ENCODE measurements at regions not wholly inside any gene's neighbourhood (a gene's known extent, or its start where the extent isn't known, plus 50 kb on each side); places are given as distances from the start of the nearest gene placed in this dataset.

DNA sequence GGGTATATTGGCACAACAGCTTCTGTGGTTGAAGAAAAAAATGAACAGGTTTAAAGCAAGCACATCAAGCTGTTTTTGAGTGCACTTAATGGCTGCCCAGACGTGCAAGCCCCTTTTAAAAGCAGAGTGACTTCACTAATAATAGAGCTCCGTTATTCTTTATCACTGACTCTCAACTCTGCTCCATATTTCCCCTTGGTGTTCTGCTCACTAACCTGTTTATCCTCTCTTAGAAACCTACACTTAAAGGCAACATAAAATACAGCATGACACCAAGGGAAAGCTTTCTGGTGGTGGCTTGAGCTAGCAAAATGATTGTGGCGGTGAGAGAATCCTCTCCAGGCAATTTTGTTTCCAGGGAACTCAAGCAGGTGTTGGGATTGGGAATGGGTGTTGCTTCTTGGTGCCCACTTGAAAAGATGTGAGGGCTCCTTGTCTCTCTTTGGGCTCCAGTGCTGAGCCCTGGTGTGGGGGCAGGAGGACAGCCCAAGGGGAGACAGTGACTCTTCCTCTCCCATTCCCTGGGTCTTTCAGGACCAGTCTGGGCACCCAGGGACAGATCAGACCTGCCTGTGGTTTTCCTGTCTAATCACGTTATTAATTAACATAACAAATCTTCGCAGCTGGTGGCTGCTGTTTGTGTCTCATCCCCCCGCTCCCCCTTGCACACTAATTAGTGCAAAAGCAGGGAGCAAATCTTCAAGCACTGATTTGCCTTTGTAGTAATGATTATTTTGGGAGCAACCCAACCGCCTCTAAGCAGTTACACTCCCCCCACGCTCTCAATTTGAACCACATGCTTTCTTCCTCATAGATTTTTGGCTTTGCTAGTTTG is 289.4 kb upstream of the CXCR4 start:
- Mint-ChIP-seq H3K4me1 (ENCODE audit: unreplicated experiment) (no peaks in the 10 kb centered on the region), H3K27me3 (peaks cover 37% of the 10 kb centered on the region), H3K36me3 (no peaks in the 10 kb centered on the region), H3K9me3 (no peaks in the 10 kb centered on the region), H3K27ac (no peak overlapping the region), H3K4me3 (no peak overlapping the region)
- TF ChIP-seq CTCF (conservative IDR thresholded peaks at IDR 0.05): no peak
- DNase-seq (ENCODE audit: extremely low spot score, unreplicated experiment): no peak

DNA sequence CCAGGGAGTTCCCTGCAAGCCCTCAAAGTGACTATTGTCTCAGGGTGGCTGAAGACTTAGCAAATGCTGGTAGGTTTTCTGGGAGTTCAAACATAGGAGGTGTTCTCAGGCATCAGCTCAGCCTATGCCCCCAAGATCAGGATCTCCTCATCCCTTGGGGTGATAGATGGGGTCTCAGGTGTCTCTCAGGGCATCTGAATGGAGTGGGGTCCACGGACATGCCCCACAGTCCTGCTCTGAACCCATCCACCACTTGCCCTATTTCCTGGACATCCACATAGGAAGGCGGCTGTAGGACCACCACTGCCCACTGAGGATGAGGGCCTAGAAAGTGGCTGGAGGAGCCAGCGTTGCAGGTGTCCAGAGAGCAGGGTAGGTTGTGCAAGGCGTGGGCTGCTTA is 287.0 kb upstream of the CXCR4 start:
- peaks cover 39% of the 10 kb centered on the region for H3K27me3 Mint-ChIP-seq
- H3K27ac Mint-ChIP-seq: no peak overlapping the region
- DNase-seq (ENCODE audit: extremely low spot score, unreplicated experiment): no peak
- no peaks in the 10 kb centered on the region for H3K9me3 Mint-ChIP-seq
- no peaks in the 10 kb centered on the region for H3K4me1 Mint-ChIP-seq (ENCODE audit: unreplicated experiment)
- no peaks in the 10 kb centered on the region for H3K36me3 Mint-ChIP-seq
- H3K4me3 Mint-ChIP-seq: no peak overlapping the region
- no peak for TF ChIP-seq CTCF (conservative IDR thresholded peaks at IDR 0.05)

DNA sequence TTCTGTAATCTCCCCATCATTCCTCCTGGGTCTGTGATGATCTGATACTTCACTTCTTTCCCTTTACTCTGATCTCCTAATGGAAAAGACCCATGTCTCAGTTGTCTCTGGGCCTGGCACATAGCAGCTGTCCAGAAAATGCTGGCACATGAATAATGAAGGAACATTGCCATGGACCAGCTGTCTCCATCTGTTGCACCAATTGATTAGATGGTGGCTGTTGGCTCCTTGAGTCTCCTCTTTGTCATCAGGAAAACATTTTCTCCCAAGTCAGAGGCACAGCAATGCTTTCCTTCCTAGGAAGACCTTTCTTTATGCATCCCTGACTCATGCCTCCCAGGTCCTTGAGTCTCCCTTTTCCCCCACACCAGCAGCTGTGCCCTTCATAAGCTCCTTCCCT is 286.2 kb upstream of the CXCR4 start:
- Mint-ChIP-seq H3K27ac (no peak overlapping the region), H3K4me1 (ENCODE audit: unreplicated experiment) (no peaks in the 10 kb centered on the region), H3K9me3 (no peaks in the 10 kb centered on the region), H3K27me3 (peaks cover 39% of the 10 kb centered on the region), H3K36me3 (no peaks in the 10 kb centered on the region), H3K4me3 (no peak overlapping the region)
- DNase-seq (ENCODE audit: extremely low spot score, unreplicated experiment): no peak
- TF ChIP-seq CTCF (conservative IDR thresholded peaks at IDR 0.05): no peak

GRCh38 chr2:136402281-136402680 is 284.3 kb upstream of the CXCR4 start:
- Mint-ChIP-seq H3K9me3 (no peaks in the 10 kb centered on the region), H3K4me1 (ENCODE audit: unreplicated experiment) (no peaks in the 10 kb centered on the region), H3K27ac (no peak overlapping the region), H3K4me3 (no peak overlapping the region), H3K36me3 (no peaks in the 10 kb centered on the region), H3K27me3 (peaks cover 32% of the 10 kb centered on the region)
- no peak for DNase-seq (ENCODE audit: extremely low spot score, unreplicated experiment)
- TF ChIP-seq CTCF (conservative IDR thresholded peaks at IDR 0.05): no peak

GRCh38 chr2:136399667-136400289 is 281.8 kb upstream of the CXCR4 start:
- peaks cover 31% of the 10 kb centered on the region for H3K27me3 Mint-ChIP-seq
- H3K27ac Mint-ChIP-seq: no peak overlapping the region
- no peaks in the 10 kb centered on the region for H3K9me3 Mint-ChIP-seq
- no peak for DNase-seq (ENCODE audit: extremely low spot score, unreplicated experiment)
- TF ChIP-seq CTCF (conservative IDR thresholded peaks at IDR 0.05): no peak
- H3K36me3 Mint-ChIP-seq: no peaks in the 10 kb centered on the region
- no peaks in the 10 kb centered on the region for H3K4me1 Mint-ChIP-seq (ENCODE audit: unreplicated experiment)
- H3K4me3 Mint-ChIP-seq: no peak overlapping the region

Data from type B pancreatic cell (in vitro differentiated cells).